Calu3 (cell line): ENCODE measurements at regions not wholly inside any gene's neighbourhood (a gene's known extent, or its start where the extent isn't known, plus 50 kb on each side); places are given as distances from the start of the nearest gene placed in this dataset.

Source experiments
- BruUV-seq: library from RNA; stranded (reverse); fragments of 400-500 nt; replicated peaks from 2 replicates; lab custom pipeline; 2021; lab: Mats Ljungman, UMichigan
- CTCF ChIA-PET: fragments of 300-600 bp; sonication (Branson Sonifier 250); formaldehyde crosslinking; loops from one replicate; lab custom pipeline; 2022; ENCODE audit warnings: antibody characterized with exemption; lab: Charles Lee
- DNase-seq: peaks from one replicate; pipeline ENCODE4 v3.0.0; 2022
- H3K27ac Mint-ChIP-seq: one replicate; pipeline ENCODE4 v1.8.0; 2022; ENCODE audit warnings: mixed read lengths; ENCODE audit not compliant: unreplicated experiment
- H3K27me3 Mint-ChIP-seq: one replicate; pipeline ENCODE4 v1.8.0; 2022; ENCODE audit warnings: mixed read lengths; ENCODE audit not compliant: unreplicated experiment
- H3K36me3 Mint-ChIP-seq: one replicate; pipeline ENCODE4 v1.8.0; 2022; ENCODE audit warnings: mild to moderate bottlenecking, moderate library complexity, mixed read lengths; ENCODE audit not compliant: insufficient read depth, unreplicated experiment
- H3K4me1 Mint-ChIP-seq: one replicate; pipeline ENCODE4 v1.8.0; 2022; ENCODE audit warnings: mild to moderate bottlenecking, low read depth, mixed read lengths; ENCODE audit not compliant: unreplicated experiment
- H3K4me3 Mint-ChIP-seq: one replicate; pipeline ENCODE4 v1.8.0; 2022; ENCODE audit warnings: mild to moderate bottlenecking, low read depth, moderate library complexity, mixed read lengths; ENCODE audit not compliant: unreplicated experiment
- H3K9me3 Mint-ChIP-seq: one replicate; pipeline ENCODE4 v1.8.0; 2022; ENCODE audit warnings: low read depth, mixed read lengths; ENCODE audit not compliant: unreplicated experiment
- CTCF ChIP-seq: fragments of 200-600 bp; IDR thresholded peaks from one replicate; pipeline ENCODE4 v1.8.0; 2022; ENCODE audit warnings: antibody characterized with exemption; ENCODE audit not compliant: unreplicated experiment
- intact Hi-C: fragments of 100-400 bp; cut with micrococcal nuclease; formaldehyde crosslinking; loops from one replicate; pipeline ENCODE4 v1.10.0; 2022; ENCODE audit not compliant: unreplicated experiment

- CTCF ChIA-PET: no interaction called here
- no TSS peak for BruUV-seq
- intact Hi-C loops: no loop called here
- no peak for DNase-seq
- no peaks in the 10 kb centered on the region for H3K4me1 Mint-ChIP-seq
- H3K27ac Mint-ChIP-seq: no peak overlapping the region
- H3K9me3 Mint-ChIP-seq: no peaks in the 10 kb centered on the region
- H3K4me3 Mint-ChIP-seq: no peak overlapping the region
- H3K27me3 Mint-ChIP-seq: peaks cover 14% of the 10 kb centered on the region
- no peak for TF ChIP-seq CTCF
- no peaks in the 10 kb centered on the region for H3K36me3 Mint-ChIP-seq
Observed at GRCh38 chr20:20783450-20783849, 71.0 kb upstream of the RALGAPA2 start.

- H3K4me3 Mint-ChIP-seq: no peak overlapping the region
- no peak for DNase-seq
- BruUV-seq: no TSS peak
- no peak for TF ChIP-seq CTCF
- H3K27me3 Mint-ChIP-seq: peaks cover 11% of the 10 kb centered on the region
- intact Hi-C loops: no loop called here
- no peaks in the 10 kb centered on the region for H3K9me3 Mint-ChIP-seq
- H3K36me3 Mint-ChIP-seq: no peaks in the 10 kb centered on the region
- no peak overlapping the region for H3K27ac Mint-ChIP-seq
- CTCF ChIA-PET: interaction anchor here (0.7 kb wide), 1 partner anchor 44 kb away, joined by 3 read pairs; no protein-coding TSS in a partner anchor
- H3K4me1 Mint-ChIP-seq: no peaks in the 10 kb centered on the region
Observed at GRCh38 chr20:20782755-20783154, 70.3 kb upstream of the RALGAPA2 start.

- no TSS peak for BruUV-seq
- intact Hi-C loops: no loop called here
- Mint-ChIP-seq H3K27ac (no peak overlapping the region), H3K9me3 (no peaks in the 10 kb centered on the region), H3K4me3 (no peak overlapping the region), H3K4me1 (no peaks in the 10 kb centered on the region), H3K27me3 (peaks cover 6% of the 10 kb centered on the region), H3K36me3 (no peaks in the 10 kb centered on the region)
- TF ChIP-seq CTCF: no peak
- DNase-seq: no peak
- CTCF ChIA-PET: no interaction called here
Observed at GRCh38 chr20:20782231-20782630, 69.8 kb upstream of the RALGAPA2 start.

- H3K27ac Mint-ChIP-seq: no peak overlapping the region
Observed at GRCh38 chr20:20781029-20781428, 68.6 kb upstream of the RALGAPA2 start.

More at GRCh38 chr20:20781029-20781428, 68.6 kb upstream of the RALGAPA2 start:
- no peaks in the 10 kb centered on the region for H3K36me3 Mint-ChIP-seq
- no peak for DNase-seq
- H3K9me3 Mint-ChIP-seq: no peaks in the 10 kb centered on the region
- H3K4me3 Mint-ChIP-seq: no peak overlapping the region
- intact Hi-C loops: no loop called here
- H3K4me1 Mint-ChIP-seq: no peaks in the 10 kb centered on the region
- no peak for TF ChIP-seq CTCF
- no TSS peak for BruUV-seq
- no peaks in the 10 kb centered on the region for H3K27me3 Mint-ChIP-seq
- CTCF ChIA-PET: no interaction called here
